T-helper 1 cell treated with Interleukin-12 subunit alpha and Interleukin-12 subunit beta and Interleukin-4 antibody, amounts not matched to agents 30 ng/mL and 1 ng/mL, for 36 hours (primary cell): ENCODE measurements at regions not wholly inside any gene's neighbourhood (a gene's known extent, or its start where the extent isn't known, plus 50 kb on each side); places are given as distances from the start of the nearest gene placed in this dataset.

Source experiments
- intact Hi-C: fragments of 100-400 bp; cut with micrococcal nuclease; formaldehyde crosslinking; loops from one replicate; pipeline ENCODE4 v1.15.1; 2024

- intact Hi-C loops = loop anchor here (5.0 kb wide), 1 partner anchor 33 kb away; no protein-coding TSS in a partner anchor
Observed at GRCh38 chr6:105780146-105780860, 305.8 kb upstream of the PRDM1 start.

GRCh38 chr6:105779110-105779509, 307.0 kb upstream of the PRDM1 start:
- intact Hi-C loops = no loop called here

- intact Hi-C loops = no loop called here
Observed at GRCh38 chr6:105775095-105775494, 311.0 kb upstream of the PRDM1 start.

- intact Hi-C loops = no loop called here
Observed at GRCh38 chr6:105774247-105774646, 311.9 kb upstream of the PRDM1 start.

- intact Hi-C loops = loop anchor here (1.0 kb wide), 1 partner anchor 17 kb away; no protein-coding TSS in a partner anchor
Observed at GRCh38 chr6:105771313-105771970, 314.7 kb upstream of the PRDM1 start.

- intact Hi-C loops = no loop called here
Observed at GRCh38 chr6:105769987-105770386, 316.1 kb upstream of the PRDM1 start.

GRCh38 chr6:105769197-105769596, 316.9 kb upstream of the PRDM1 start:
- intact Hi-C loops = no loop called here

- intact Hi-C loops = no loop called here
Observed at GRCh38 chr6:105767541-105767940, 318.6 kb upstream of the PRDM1 start.

- intact Hi-C loops = no loop called here
Observed at GRCh38 chr6:105765239-105765638, 320.9 kb upstream of the PRDM1 start.

- intact Hi-C loops = no loop called here
Observed at GRCh38 chr6:105764315-105764714, 321.8 kb upstream of the PRDM1 start.

GRCh38 chr6:105763866-105764265, 322.3 kb upstream of the PRDM1 start:
- intact Hi-C loops = no loop called here

- intact Hi-C loops = no loop called here
Observed at GRCh38 chr6:105760746-105761145, 325.4 kb upstream of the PRDM1 start.

GRCh38 chr6:105759946-105760345, 326.2 kb upstream of the PRDM1 start:
- intact Hi-C loops = no loop called here

- intact Hi-C loops = no loop called here
Observed at GRCh38 chr6:105759015-105759414, 327.1 kb upstream of the PRDM1 start.

GRCh38 chr6:105757512-105758200, 328.5 kb upstream of the PRDM1 start:
- intact Hi-C loops = loop anchor here (1.0 to 2.0 kb wide), 6 partner anchors 11 to 341 kb away; no protein-coding TSS in a partner anchor

- intact Hi-C loops = loop anchor here (2.0 kb wide), 1 partner anchor 35 kb away; no protein-coding TSS in a partner anchor
Observed at GRCh38 chr6:105755885-105756284, 330.3 kb upstream of the PRDM1 start.

GRCh38 chr6:105753620-105754211, 332.4 kb upstream of the PRDM1 start:
- intact Hi-C loops = no loop called here

- intact Hi-C loops = no loop called here
Observed at GRCh38 chr6:105753207-105753606, 332.9 kb upstream of the PRDM1 start.

GRCh38 chr6:105750089-105750488, 336.0 kb upstream of the PRDM1 start:
- intact Hi-C loops = no loop called here

GRCh38 chr6:105748737-105749161, 337.4 kb upstream of the PRDM1 start:
- intact Hi-C loops = loop anchor here (5.0 kb wide), 2 partner anchors 34 to 154 kb away; no protein-coding TSS in a partner anchor

GRCh38 chr6:105747823-105748405, 338.2 kb upstream of the PRDM1 start:
- intact Hi-C loops = loop anchor here (5.0 kb wide), 2 partner anchors 34 to 154 kb away; no protein-coding TSS in a partner anchor
